IMR-90 (cell line): ENCODE measurements at regions not wholly inside any gene's neighbourhood (a gene's known extent, or its start where the extent isn't known, plus 50 kb on each side); places are given as distances from the start of the nearest gene placed in this dataset.

ENCODE experiments used
- BHLHE40 ChIP-seq: fragments of 150-350 bp; IDR thresholded peaks from 2 replicates; pipeline ENCODE4 v1.6.1; 2016; ENCODE audit warnings: mild to moderate bottlenecking, low read depth, low read length
- CEBPB ChIP-seq: IDR thresholded peaks from 2 replicates; pipeline ENCODE4 v1.6.1; 2012; ENCODE audit warnings: low read depth, low read length, improper control_type of control experiment
- CTCF ChIP-seq: conservative IDR thresholded peaks from 2 replicates; pipeline ENCODE4 v1.5.1; 2012; ENCODE audit warnings: mild to moderate bottlenecking, low read depth, low read length, improper control_type of control experiment
- FOS ChIP-seq: fragments of 150-350 bp; IDR thresholded peaks from 2 replicates; pipeline ENCODE4 v1.6.1; 2016; ENCODE audit warnings: low read depth, low read length
- MAFK ChIP-seq: IDR thresholded peaks from 2 replicates; pipeline ENCODE4 v1.6.1; 2012; ENCODE audit warnings: low read depth, low read length, improper control_type of control experiment
- MAZ ChIP-seq: IDR thresholded peaks from 2 replicates; pipeline ENCODE4 v1.6.1; 2012; ENCODE audit warnings: low read depth, mild to moderate bottlenecking, low read length, improper control_type of control experiment, moderate library complexity, borderline replicate concordance
- MXI1 ChIP-seq: IDR thresholded peaks from 2 replicates; pipeline ENCODE4 v1.6.1; 2012; ENCODE audit warnings: low read depth, mild to moderate bottlenecking, low read length, moderate library complexity, borderline replicate concordance
- NFE2L2 ChIP-seq: fragments of 150-350 bp; IDR thresholded peaks from 2 replicates; pipeline ENCODE4 v1.6.1; 2016; ENCODE audit warnings: low read depth, mild to moderate bottlenecking, low read length
- POLR2A ChIP-seq: IDR thresholded peaks from 2 replicates; pipeline ENCODE4 v1.6.1; 2012; ENCODE audit warnings: mild to moderate bottlenecking, low read depth, low read length
- RAD21 ChIP-seq: IDR thresholded peaks from 2 replicates; pipeline ENCODE4 v1.6.1; 2012; ENCODE audit warnings: low read length, improper control_type of control experiment
- RFX5 ChIP-seq: IDR thresholded peaks from 2 replicates; pipeline ENCODE4 v1.8.0; 2012; ENCODE audit warnings: low read depth, mild to moderate bottlenecking, low read length, moderate library complexity
- USF2 ChIP-seq: fragments of 150-350 bp; IDR thresholded peaks from 2 replicates; pipeline ENCODE4 v1.6.1; 2017; ENCODE audit warnings: mild to moderate bottlenecking, antibody characterized with exemption, low read length, low read depth
- TF ChIP-seq, protein P1 (sequence below): fragments of 150-350 bp; IDR thresholded peaks from 2 replicates; pipeline ENCODE4 v1.6.1; 2016; ENCODE audit warnings: low read depth, mild to moderate bottlenecking, low read length, moderate library complexity, borderline replicate concordance

DNA sequence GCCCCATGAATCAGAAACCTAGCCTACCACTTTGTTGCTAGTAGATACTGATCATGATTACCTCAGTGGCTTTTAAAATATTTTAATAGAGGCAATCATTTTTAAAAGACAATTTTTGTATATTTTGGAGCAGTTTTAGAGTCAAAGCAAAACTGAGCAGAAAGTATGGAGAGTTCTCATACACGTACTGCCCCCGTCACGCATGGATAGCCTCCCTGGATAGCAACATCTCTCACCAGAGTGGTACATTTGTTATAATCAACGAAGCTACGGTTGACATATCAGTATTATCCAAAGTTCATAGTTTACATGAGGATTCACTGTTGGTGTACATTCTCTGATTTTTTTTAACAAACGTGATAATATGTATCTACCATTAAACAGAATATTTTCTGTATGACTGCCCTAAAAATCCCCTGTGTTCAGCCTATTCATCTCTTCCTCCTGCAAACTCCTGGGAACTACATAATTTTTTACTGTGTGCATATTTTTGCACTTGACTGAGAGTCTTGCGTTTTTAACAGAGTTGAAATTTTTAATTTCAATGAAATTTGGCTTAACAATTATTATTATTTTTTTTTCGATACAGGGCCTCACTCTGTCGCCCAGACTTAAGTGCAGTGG is 1436.8 kb upstream of the PCDH9 start:
- TF ChIP-seq CTCF (no peak), POLR2A (no peak), RAD21 (no peak), MAFK (no peak), MXI1 (no peak), CEBPB (no peak), USF2 (no peak), BHLHE40 (no peak), NFE2L2 (no peak), RFX5 (no peak), MAZ (no peak), FOS (no peak)
- TF ChIP-seq, protein P1, sequence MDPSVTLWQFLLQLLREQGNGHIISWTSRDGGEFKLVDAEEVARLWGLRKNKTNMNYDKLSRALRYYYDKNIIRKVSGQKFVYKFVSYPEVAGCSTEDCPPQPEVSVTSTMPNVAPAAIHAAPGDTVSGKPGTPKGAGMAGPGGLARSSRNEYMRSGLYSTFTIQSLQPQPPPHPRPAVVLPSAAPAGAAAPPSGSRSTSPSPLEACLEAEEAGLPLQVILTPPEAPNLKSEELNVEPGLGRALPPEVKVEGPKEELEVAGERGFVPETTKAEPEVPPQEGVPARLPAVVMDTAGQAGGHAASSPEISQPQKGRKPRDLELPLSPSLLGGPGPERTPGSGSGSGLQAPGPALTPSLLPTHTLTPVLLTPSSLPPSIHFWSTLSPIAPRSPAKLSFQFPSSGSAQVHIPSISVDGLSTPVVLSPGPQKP: no peak
